ENCODE measurements at regions not wholly inside any gene's neighbourhood (a gene's known extent, or its start where the extent isn't known, plus 50 kb on each side); places are given as distances from the start of the nearest gene placed in this dataset.

GRCh38 chr5:33068786-33069185, 357.7 kb downstream of the NPR3 start (continued):
- TF ChIP-seq, protein P1, sequence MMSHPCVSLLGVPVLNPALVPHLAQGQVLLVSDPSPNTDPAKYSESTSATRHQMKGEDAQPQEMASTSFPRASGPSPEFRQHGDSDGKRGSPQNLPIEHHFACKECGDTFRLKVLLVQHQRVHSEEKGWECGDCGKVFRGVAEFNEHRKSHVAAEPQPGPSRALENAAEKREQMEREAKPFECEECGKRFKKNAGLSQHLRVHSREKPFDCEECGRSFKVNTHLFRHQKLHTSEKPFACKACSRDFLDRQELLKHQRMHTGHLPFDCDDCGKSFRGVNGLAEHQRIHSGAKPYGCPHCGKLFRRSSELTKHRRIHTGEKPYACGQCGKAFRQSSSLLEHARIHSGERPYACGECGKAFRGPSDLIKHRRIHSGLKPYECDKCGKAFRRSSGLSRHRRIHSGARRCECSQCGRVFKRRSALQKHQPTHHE (CRISPR knock-in tag; IDR thresholded peaks at IDR 0.05; ENCODE audit: borderline replicate concordance) = no peak
- TF ChIP-seq KDM2A (CRISPR knock-in tag; IDR thresholded peaks at IDR 0.05; ENCODE audit: borderline replicate concordance, low read depth) (no peak), ZNF121 (CRISPR knock-in tag; IDR thresholded peaks at IDR 0.05) (no peak), JUNB (CRISPR knock-in tag; IDR thresholded peaks at IDR 0.05; ENCODE audit: borderline replicate concordance) (no peak), AKNA (CRISPR knock-in tag; IDR thresholded peaks at IDR 0.05; ENCODE audit: borderline replicate concordance) (no peak), MTF1 (CRISPR knock-in tag; IDR thresholded peaks at IDR 0.05) (no peak), FOXK1 (CRISPR knock-in tag; IDR thresholded peaks at IDR 0.05; ENCODE audit: borderline replicate concordance, low read depth) (no peak), MXD4 (CRISPR knock-in tag; IDR thresholded peaks at IDR 0.05) (no peak), ZNF7 (CRISPR knock-in tag; IDR thresholded peaks at IDR 0.05) (no peak), ZNF800 (CRISPR knock-in tag; IDR thresholded peaks at IDR 0.05) (no peak), ADNP (CRISPR knock-in tag; IDR thresholded peaks at IDR 0.05) (no peak), ZNF589 (CRISPR knock-in tag; conservative IDR thresholded peaks at IDR 0.05) (no peak)
